Colonic mucosa (tissue), 4 donors: ENCODE measurements at regions not wholly inside any gene's neighbourhood (a gene's known extent, or its start where the extent isn't known, plus 50 kb on each side); places are given as distances from the start of the nearest gene placed in this dataset.

Source experiments
- DNase-seq: peaks from one replicate; pipeline ENCODE4 v3.0.0-alpha.2; 2020
- H3K27ac ChIP-seq: fragments of 200-600 bp; one replicate; pipeline ENCODE4 v1.8.0; 2021
- H3K27me3 ChIP-seq: fragments of 200-600 bp; one replicate; pipeline ENCODE4 v1.8.0; 2021
- H3K36me3 ChIP-seq: fragments of 200-600 bp; one replicate; pipeline ENCODE4 v1.8.0; 2021
- H3K4me1 ChIP-seq: fragments of 200-600 bp; one replicate; pipeline ENCODE4 v1.8.0; 2021; ENCODE audit warnings: mild to moderate bottlenecking
- H3K4me3 ChIP-seq: fragments of 200-600 bp; one replicate; pipeline ENCODE4 v1.8.0; 2021
- H3K9ac ChIP-seq, 2 donors: one replicate each; pipeline ENCODE4 v1.7.0; 2013; ENCODE audit warnings: control low read depth in 2 of 2, low read depth in 2 of 2, low read length in 2 of 2
- H3K9me3 ChIP-seq: fragments of 200-600 bp; one replicate; pipeline ENCODE4 v1.8.0; 2021
- CTCF ChIP-seq: fragments of 200-600 bp; IDR thresholded peaks from one replicate; pipeline ENCODE4 v1.8.0; 2022; ENCODE audit warnings: antibody characterized with exemption, mild to moderate bottlenecking
- intact Hi-C: fragments of 100-400 bp; cut with DNase I; formaldehyde crosslinking; loops from one replicate; pipeline ENCODE4 v1.14.1; 2022
- donor health status: healthy.
- donor health status: DM: no; HTN: no; CAD: no.
- donor health status: DM: no; HTN: no; CAD: no.

GRCh38 chr10:129131457-129132132 is 335.4 kb upstream of the MGMT start:
- no peak overlapping the region for H3K27ac ChIP-seq
- H3K27me3 ChIP-seq = no peaks in the 10 kb centered on the region
- H3K9me3 ChIP-seq = no peaks in the 10 kb centered on the region
- intact Hi-C loops = no loop called here
- no peak for TF ChIP-seq CTCF
- H3K9ac ChIP-seq = no peak overlapping the region
- no peaks in the 10 kb centered on the region for H3K36me3 ChIP-seq
- DNase-seq = no peak
- no peaks in the 10 kb centered on the region for H3K4me1 ChIP-seq
- no peak overlapping the region for H3K4me3 ChIP-seq

GRCh38 chr10:129133856-129134255 is 333.2 kb upstream of the MGMT start:
- TF ChIP-seq CTCF = no peak
- no peak overlapping the region for H3K4me3 ChIP-seq
- H3K36me3 ChIP-seq = no peaks in the 10 kb centered on the region
- H3K27me3 ChIP-seq = no peaks in the 10 kb centered on the region
- H3K9ac ChIP-seq = no peak overlapping the region
- DNase-seq = no peak
- no peak overlapping the region for H3K27ac ChIP-seq
- no peaks in the 10 kb centered on the region for H3K9me3 ChIP-seq
- H3K4me1 ChIP-seq = no peaks in the 10 kb centered on the region
- intact Hi-C loops = no loop called here

GRCh38 chr10:129134371-129134770 is 332.7 kb upstream of the MGMT start:
- intact Hi-C loops = no loop called here
- TF ChIP-seq CTCF = no peak
- H3K4me1 ChIP-seq = no peaks in the 10 kb centered on the region

GRCh38 chr10:129135624-129136023 is 331.4 kb upstream of the MGMT start:
- Histone ChIP-seq H3K27me3 (no peaks in the 10 kb centered on the region), H3K4me3 (no peak overlapping the region), H3K36me3 (no peaks in the 10 kb centered on the region), H3K9me3 (no peaks in the 10 kb centered on the region), H3K27ac (no peak overlapping the region), H3K4me1 (no peaks in the 10 kb centered on the region), H3K9ac (no peak overlapping the region)
- no peak for DNase-seq
- intact Hi-C loops = no loop called here
- no peak for TF ChIP-seq CTCF

More at GRCh38 chr10:129134371-129134770, 332.7 kb upstream of the MGMT start:
- no peak overlapping the region for H3K4me3 ChIP-seq
- no peaks in the 10 kb centered on the region for H3K27me3 ChIP-seq
- no peak for DNase-seq
- H3K9me3 ChIP-seq = no peaks in the 10 kb centered on the region
- H3K36me3 ChIP-seq = no peaks in the 10 kb centered on the region
- H3K27ac ChIP-seq = no peak overlapping the region
- no peak overlapping the region for H3K9ac ChIP-seq

- Histone ChIP-seq H3K4me1 (no peaks in the 10 kb centered on the region), H3K9me3 (no peaks in the 10 kb centered on the region), H3K27me3 (no peaks in the 10 kb centered on the region), H3K4me3 (no peak overlapping the region), H3K9ac (no peak overlapping the region), H3K36me3 (no peaks in the 10 kb centered on the region), H3K27ac (no peak overlapping the region)
- intact Hi-C loops = no loop called here
- no peak for TF ChIP-seq CTCF
- DNase-seq = no peak
Observed at GRCh38 chr10:129136074-129136473, 331.0 kb upstream of the MGMT start.
